Gastroesophageal sphincter (tissue), 4 donors: ENCODE measurements at regions not wholly inside any gene's neighbourhood (a gene's known extent, or its start where the extent isn't known, plus 50 kb on each side); places are given as distances from the start of the nearest gene placed in this dataset.
"Not testable (repeated sequence)": the region's sequence is repeated elsewhere in the genome, so short reads cannot be mapped to it uniquely, and the experiment has no call there.

ENCODE experiments used
- ATAC-seq: fragments of 150-250 bp; one replicate; pipeline ENCODE4 v1.9.1; 2016; ENCODE audit warnings: mild to moderate bottlenecking, moderate library complexity
- H3K27ac ChIP-seq, 4 donors: fragments of 200-600 bp; sonication (generic) in 3 of 4; 1 replicate in 3 of 4; 2 replicates in 1 of 4; pipeline ENCODE4 v1.5.1; 2016 to 2019
- H3K27me3 ChIP-seq: fragments of 200-600 bp; sonication (generic); one replicate; pipeline ENCODE4 v1.5.1; 2019
- H3K36me3 ChIP-seq, 2 donors: fragments of 200-600 bp; sonication (generic); one replicate each; pipeline ENCODE4 v1.5.1; 2019; ENCODE audit warnings: control low read depth in 1 of 2
- H3K4me1 ChIP-seq, 3 donors: fragments of 200-600 bp; sonication (generic); 1 replicate in 2 of 3; 2 replicates in 1 of 3; pipeline ENCODE4 v1.5.1; 2016 to 2019; ENCODE audit warnings: control low read depth in 2 of 3
- H3K4me3 ChIP-seq, 2 donors: fragments of 200-600 bp; sonication (generic); one replicate each; pipeline ENCODE4 v1.5.1; 2019; ENCODE audit warnings: mild to moderate bottlenecking in 1 of 2, moderate library complexity in 1 of 2
- H3K9me3 ChIP-seq, 3 donors: fragments of 200-600 bp; sonication (generic); one replicate each; pipeline ENCODE4 v1.5.1; 2017 to 2019; ENCODE audit warnings: control low read depth in 2 of 3
- CTCF ChIP-seq, 4 experiments: fragments of 200-600 bp in 2 of 4; fragments of 450-650 bp in 2 of 4; sonication (generic) in 1 of 4; IDR thresholded peaks; one replicate each; pipeline ENCODE4 v1.5.1; 2017 to 2019; ENCODE audit warnings: antibody characterized with exemption in 4 of 4, mild to moderate bottlenecking in 2 of 4, moderate library complexity in 2 of 4
- EP300 ChIP-seq: sonication (generic); formaldehyde crosslinking; IDR thresholded peaks from one replicate; pipeline ENCODE4 v1.6.1; 2017; ENCODE audit warnings: antibody characterized with exemption, mild to moderate bottlenecking
- POLR2A ChIP-seq, 2 donors: fragments of 450-650 bp; IDR thresholded peaks; one replicate each; pipeline ENCODE4 v1.6.1; 2017; ENCODE audit warnings: antibody characterized with exemption in 2 of 2, mild to moderate bottlenecking in 2 of 2, moderate library complexity in 1 of 2
- POLR2AphosphoS5 ChIP-seq: sonication (generic); formaldehyde crosslinking; IDR thresholded peaks from one replicate; pipeline ENCODE4 v1.6.1; 2017; ENCODE audit warnings: antibody characterized with exemption
- WGBS, 2 donors: methylation state at CpG; one replicate each; pipeline ENCODE4 v1.1.5; 2018; ENCODE audit warnings: low coverage in 1 of 2; 5-methylcytosine and 5-hydroxymethylcytosine counted together

- Histone ChIP-seq H3K27me3 (no peaks in the 10 kb centered on the region), H3K4me3 (no peak overlapping the region), H3K4me1 (no peaks in the 10 kb centered on the region), H3K27ac (no peak overlapping the region), H3K36me3 (no peaks in the 10 kb centered on the region), H3K9me3 (peaks cover 0 to 9% (median 0%) of the 10 kb centered on the region in 3 donors)
- TF ChIP-seq CTCF (IDR thresholded peaks at IDR 0.05) (no peak), POLR2A (IDR thresholded peaks at IDR 0.05) (no peak), POLR2AphosphoS5 (no peak), EP300 (no peak)
- no peak for ATAC-seq
- WGBS, 2 donors, result 70 to 85% methylated on average over 7 of the region's 7 CpGs
Measured at GRCh38 chr5:173395933-173396308, 67.7 kb upstream of the STC2 start.

- no peak for ATAC-seq
- Histone ChIP-seq H3K36me3 (no peaks in the 10 kb centered on the region), H3K9me3 (peaks cover 0 to 9% (median 0%) of the 10 kb centered on the region in 3 donors), H3K27me3 (no peaks in the 10 kb centered on the region), H3K27ac (no peak overlapping the region), H3K4me1 (no peaks in the 10 kb centered on the region), H3K4me3 (no peak overlapping the region)
- TF ChIP-seq POLR2A (IDR thresholded peaks at IDR 0.05) (no peak), EP300 (no peak), CTCF (IDR thresholded peaks at IDR 0.05) (no peak), POLR2AphosphoS5 (no peak)
- WGBS, 2 donors, result 41 to 50% methylated on average over 2 to 6 of the region's 6 CpGs
Measured at GRCh38 chr5:173395257-173395932, 67.2 kb upstream of the STC2 start.

GRCh38 chr5:173394701-173395100 lies 66.5 kb upstream of the STC2 start:
- no peak for TF ChIP-seq EP300
- no peak for TF ChIP-seq POLR2AphosphoS5
- TF ChIP-seq CTCF (IDR thresholded peaks at IDR 0.05), result no peak
- no peak for TF ChIP-seq POLR2A (IDR thresholded peaks at IDR 0.05)
- no peaks in the 10 kb centered on the region for H3K4me1 ChIP-seq
- H3K27me3 ChIP-seq, result no peaks in the 10 kb centered on the region
- no peak overlapping the region for H3K4me3 ChIP-seq
- no peaks in the 10 kb centered on the region for H3K36me3 ChIP-seq
- ATAC-seq, result no peak
- H3K27ac ChIP-seq, result no peak overlapping the region
- WGBS, 2 donors, result 18 to 100% methylated on average over 2 of the region's 4 CpGs
- H3K9me3 ChIP-seq, result peaks cover 0 to 9% (median 0%) of the 10 kb centered on the region in 3 donors

GRCh38 chr5:173392172-173392571 lies 64.0 kb upstream of the STC2 start:
- Histone ChIP-seq H3K9me3 (peaks cover 0 to 9% (median 0%) of the 10 kb centered on the region in 3 donors), H3K36me3 (no peaks in the 10 kb centered on the region), H3K4me3 (no peak overlapping the region), H3K27ac (no peak overlapping the region), H3K4me1 (no peaks in the 10 kb centered on the region), H3K27me3 (no peaks in the 10 kb centered on the region)
- ATAC-seq, result no peak
- TF ChIP-seq EP300, result no peak
- TF ChIP-seq CTCF (IDR thresholded peaks at IDR 0.05), result no peak
- no peak for TF ChIP-seq POLR2AphosphoS5
- no peak for TF ChIP-seq POLR2A (IDR thresholded peaks at IDR 0.05)

GRCh38 chr5:173391031-173391430 lies 62.8 kb upstream of the STC2 start:
- Histone ChIP-seq H3K4me1 (no peaks in the 10 kb centered on the region), H3K36me3 (no peaks in the 10 kb centered on the region), H3K27ac (no peak overlapping the region), H3K27me3 (no peaks in the 10 kb centered on the region), H3K4me3 (no peak overlapping the region), H3K9me3 (peaks cover 0 to 9% (median 0%) of the 10 kb centered on the region in 3 donors)
- no peak for ATAC-seq
- WGBS, 2 donors, result 36 to 63% methylated on average over 4 to 5 of the region's 7 CpGs
- no peak for TF ChIP-seq CTCF (IDR thresholded peaks at IDR 0.05)
- no peak for TF ChIP-seq POLR2A (IDR thresholded peaks at IDR 0.05)
- TF ChIP-seq POLR2AphosphoS5, result no peak
- TF ChIP-seq EP300, result no peak

- WGBS, 2 donors, result 83 to 93% methylated on average over 2 of the region's 2 CpGs
- not testable (repeated sequence) for H3K4me1 ChIP-seq, H3K27me3 ChIP-seq, H3K9me3 ChIP-seq, H3K27ac ChIP-seq, ATAC-seq, H3K4me3 ChIP-seq, H3K36me3 ChIP-seq
Measured at GRCh38 chr5:173387293-173387692, 59.1 kb upstream of the STC2 start.
